HCT116 (cell line): ENCODE measurements at regions not wholly inside any gene's neighbourhood (a gene's known extent, or its start where the extent isn't known, plus 50 kb on each side); places are given as distances from the start of the nearest gene placed in this dataset.

ENCODE experiments used
- ATAC-seq: fragments of 200-7000 bp; cut with Tn5 transposase; 2 replicates; pipeline ENCODE4 v1.9.1; 2020; ENCODE audit warnings: mild to moderate bottlenecking, moderate library complexity
- BruUV-seq: library from RNA; stranded (reverse); fragments of 400-500 nt; replicated peaks from 2 replicates; lab custom pipeline; 2021; lab: Mats Ljungman, UMichigan
- CTCF ChIA-PET: fragments of 300-600 bp; sonication (Branson Sonifier 250); formaldehyde crosslinking; loops from one replicate; lab custom pipeline; 2021; ENCODE audit warnings: antibody characterized with exemption; lab: Charles Lee
- POLR2A ChIA-PET: fragments of 300-600, 350-600 bp; sonication (Branson Sonifier 250); formaldehyde crosslinking; loops from one replicate; lab custom pipeline; 2021; ENCODE audit warnings: antibody characterized with exemption; lab: Charles Lee
- RAD21 ChIA-PET, 2 experiments: fragments of 300-600 bp; sonication (Branson Sonifier 250); formaldehyde crosslinking; loops; one replicate each; lab custom pipeline; 2023; ENCODE audit warnings: low total read pairs in 2 of 2; ENCODE audit not compliant: uncharacterized antibody in 2 of 2, unreplicated experiment in 2 of 2, low non-redundant PET in 1 of 2; lab: Charles Lee
- DNase-seq: peaks from one replicate; pipeline ENCODE4 v3.0.0-alpha.2; 2010; ENCODE audit warnings: low read depth, low spot score
- H2AFZ ChIP-seq: fragments of 200-600 bp; shearing (Covaris generic), sonication (generic); 2 replicates; pipeline ENCODE4 v1.6.1; 2017; ENCODE audit warnings: low read depth, mixed run types, mixed read lengths, antibody characterized with exemption, low read length; ENCODE audit not compliant: poor library complexity, severe bottlenecking
- H3K27ac ChIP-seq: 2 replicates; pipeline ENCODE4 v1.5.1; 2012; ENCODE audit warnings: low read depth, low read length
- H3K27me3 ChIP-seq: fragments of 200-600 bp; sonication (generic); 2 replicates; pipeline ENCODE4 v1.6.1; 2016; ENCODE audit warnings: mixed run types, low read length, mixed read lengths; ENCODE audit not compliant: insufficient read depth
- H3K36me3 ChIP-seq, 2 experiments: fragments of 200-500 bp in 1 of 2; fragments of 200-600 bp in 1 of 2; sonication (Bioruptor generic) in 1 of 2; sonication (generic) in 1 of 2; 2 replicates each; pipeline versions ENCODE4 v1.5.1 to v1.6.1; 2014 to 2016; ENCODE audit warnings: low read length in 2 of 2, inconsistent platforms in 1 of 2, mixed read lengths in 1 of 2, mixed run types in 1 of 2; ENCODE audit not compliant: insufficient read depth in 2 of 2, control insufficient read depth in 1 of 2
- H3K4me1 ChIP-seq, 2 experiments: fragments of 200-600 bp in 1 of 2; sonication (generic) in 1 of 2; 2 replicates each; pipeline versions ENCODE4 v1.5.1 to v1.6.1; 2012 to 2017; ENCODE audit warnings: low read length in 2 of 2, inconsistent platforms in 1 of 2, mild to moderate bottlenecking in 1 of 2, mixed read lengths in 1 of 2, mixed run types in 1 of 2, moderate library complexity in 1 of 2; ENCODE audit not compliant: insufficient read depth in 2 of 2, control insufficient read depth in 1 of 2
- H3K4me2 ChIP-seq: fragments of 200-600 bp; sonication (generic); 2 replicates; pipeline ENCODE4 v1.6.1; 2017; ENCODE audit warnings: mixed run types, low read length, mixed read lengths
- H3K4me3 ChIP-seq, 2 experiments: fragments of 200-600 bp in 1 of 2; sonication (generic) in 1 of 2; replicated peaks in 1 of 2; 2 replicates each; pipeline ENCODE4 v1.5.1; 2011 to 2016; ENCODE audit warnings: low read length in 2 of 2, control low read depth in 1 of 2, low read depth in 1 of 2, mild to moderate bottlenecking in 1 of 2, mixed read lengths in 1 of 2, mixed run types in 1 of 2
- H3K79me2 ChIP-seq: fragments of 200-600 bp; sonication (generic); 2 replicates; pipeline ENCODE4 v1.6.1; 2017; ENCODE audit warnings: mild to moderate bottlenecking, mixed run types, low read length, moderate library complexity, mixed read lengths; ENCODE audit not compliant: insufficient read depth
- H3K9ac ChIP-seq: fragments of 200-600 bp; sonication (generic); 2 replicates; pipeline ENCODE4 v1.6.1; 2016; ENCODE audit warnings: low read length, mixed read lengths
- H3K9me2 ChIP-seq: fragments of 200-600 bp; sonication (generic), shearing (Covaris generic); 2 replicates; pipeline ENCODE4 v1.6.1; 2017; ENCODE audit warnings: mixed run types, mild to moderate bottlenecking, moderate library complexity; ENCODE audit not compliant: insufficient read depth
- H3K9me3 ChIP-seq, 2 experiments: fragments of 200-500 bp in 1 of 2; fragments of 200-600 bp in 1 of 2; sonication (Bioruptor generic) in 1 of 2; sonication (generic) in 1 of 2; 2 replicates each; pipeline ENCODE4 v1.6.1; 2014 to 2017; ENCODE audit warnings: low read length in 2 of 2, mixed read lengths in 2 of 2, inconsistent platforms in 1 of 2, low read depth in 1 of 2, mild to moderate bottlenecking in 1 of 2, mixed run types in 1 of 2, moderate library complexity in 1 of 2; ENCODE audit not compliant: control insufficient read depth in 1 of 2, insufficient read depth in 1 of 2
- H4K20me1 ChIP-seq: fragments of 200-600 bp; sonication (generic), shearing (Covaris generic); 2 replicates; pipeline ENCODE4 v1.6.1; 2017; ENCODE audit warnings: mixed run types, mild to moderate bottlenecking, moderate library complexity; ENCODE audit not compliant: insufficient read depth
- CBX3 ChIP-seq: IDR thresholded peaks from 2 replicates; pipeline ENCODE4 v1.6.1; 2012; ENCODE audit warnings: low read depth
- CEBPB ChIP-seq: IDR thresholded peaks from 2 replicates; pipeline ENCODE4 v1.6.1; 2012; ENCODE audit warnings: low read depth
- CTCF ChIP-seq, 3 experiments: fragments of 200-600 bp in 1 of 3; sonication (generic) in 1 of 3; IDR thresholded peaks in 2 of 3; conservative IDR thresholded peaks in 1 of 3; 2 replicates each; pipeline ENCODE4 v1.5.1; 2012 to 2017; ENCODE audit warnings: low read depth in 2 of 3, low read length in 2 of 3, antibody characterized with exemption in 1 of 3, borderline replicate concordance in 1 of 3, control low read depth in 1 of 3, mild to moderate bottlenecking in 1 of 3, mixed read lengths in 1 of 3, mixed run types in 1 of 3, moderate library complexity in 1 of 3; ENCODE audit not compliant: insufficient read depth in 1 of 3
- JUND ChIP-seq: IDR thresholded peaks from 2 replicates; pipeline ENCODE4 v1.6.1; 2012
- MAX ChIP-seq: IDR thresholded peaks from 2 replicates; pipeline ENCODE4 v1.6.1; 2012
- POLR2AphosphoS5 ChIP-seq: IDR thresholded peaks from 2 replicates; pipeline ENCODE4 v1.6.1; 2011; ENCODE audit warnings: mild to moderate bottlenecking, low read depth, low read length, moderate library complexity
- RAD21 ChIP-seq: IDR thresholded peaks from 2 replicates; pipeline ENCODE4 v1.6.1; 2012; ENCODE audit warnings: low read depth, mild to moderate bottlenecking
- SP1 ChIP-seq: IDR thresholded peaks from 2 replicates; pipeline ENCODE4 v1.6.1; 2012; ENCODE audit warnings: low read depth
- SRF ChIP-seq: IDR thresholded peaks from 2 replicates; pipeline ENCODE4 v1.6.1; 2012; ENCODE audit warnings: low read depth
- intact Hi-C: fragments of 100-400 bp; cut with micrococcal nuclease; formaldehyde crosslinking; loops from 2 replicates; pipeline ENCODE4 v1.10.0; 2022

GRCh38 chr14:98242903-98243302 is 1029.1 kb downstream of the BCL11B start (continued):
- TF ChIP-seq SRF: no peak

GRCh38 chr14:98243332-98243731 is 1028.7 kb downstream of the BCL11B start:
- BruUV-seq: no TSS peak
- ChIA-PET POLR2A (no interaction called here), RAD21 (no interaction called here), CTCF (no interaction called here)
- Histone ChIP-seq H3K4me1 (no peaks in the 10 kb centered on the region), H3K27ac (no peak overlapping the region), H3K4me3 (no peak overlapping the region), H3K79me2 (no peaks in the 10 kb centered on the region), H4K20me1 (no peaks in the 10 kb centered on the region), H3K27me3 (no peaks in the 10 kb centered on the region), H3K9ac (no peak overlapping the region), H3K9me2 (no peaks in the 10 kb centered on the region), H3K9me3 (no peaks in the 10 kb centered on the region), H2AFZ (no peak overlapping the region), H3K4me2 (no peak overlapping the region), H3K36me3 (no peaks in the 10 kb centered on the region)
- no peak for ATAC-seq
- DNase-seq: no peak
- intact Hi-C loops: no loop called here
- TF ChIP-seq MAX (no peak), CTCF (IDR thresholded peaks at IDR 0.05 in 2 of 3, conservative IDR thresholded peaks at IDR 0.05 in 1 of 3; ENCODE audit: borderline replicate concordance in 1 of 3, insufficient read depth in 1 of 3, low read depth in 2 of 3, low read length in 2 of 3) (no peak), CBX3 (no peak), JUND (no peak), SP1 (no peak), POLR2AphosphoS5 (no peak), RAD21 (no peak), CEBPB (no peak)
